Vagina (tissue), 2 donors: ENCODE measurements at regions not wholly inside any gene's neighbourhood (a gene's known extent, or its start where the extent isn't known, plus 50 kb on each side); places are given as distances from the start of the nearest gene placed in this dataset.

ENCODE experiments used
- POLR2A ChIP-seq, 2 donors: fragments of 450-650 bp; IDR thresholded peaks; one replicate each; pipeline ENCODE4 v1.6.1; 2017; ENCODE audit warnings: antibody characterized with exemption in 2 of 2, mild to moderate bottlenecking in 2 of 2, moderate library complexity in 2 of 2
- POLR2AphosphoS5 ChIP-seq, 2 donors: sonication (generic); formaldehyde crosslinking; IDR thresholded peaks; one replicate each; pipeline ENCODE4 v1.9.0; 2017; ENCODE audit warnings: antibody characterized with exemption in 2 of 2, mild to moderate bottlenecking in 2 of 2, low read depth in 1 of 2; ENCODE audit not compliant: insufficient read depth in 1 of 2
- TF ChIP-seq, protein P1 (sequence below), 3 experiments: fragments of 450-650 bp in 2 of 3; fragments of 200-600 bp in 1 of 3; sonication (generic) in 1 of 3; IDR thresholded peaks; one replicate each; pipeline ENCODE4 v1.5.1; 2017 to 2019; ENCODE audit warnings: antibody characterized with exemption in 3 of 3, mild to moderate bottlenecking in 2 of 3, moderate library complexity in 2 of 3

DNA sequence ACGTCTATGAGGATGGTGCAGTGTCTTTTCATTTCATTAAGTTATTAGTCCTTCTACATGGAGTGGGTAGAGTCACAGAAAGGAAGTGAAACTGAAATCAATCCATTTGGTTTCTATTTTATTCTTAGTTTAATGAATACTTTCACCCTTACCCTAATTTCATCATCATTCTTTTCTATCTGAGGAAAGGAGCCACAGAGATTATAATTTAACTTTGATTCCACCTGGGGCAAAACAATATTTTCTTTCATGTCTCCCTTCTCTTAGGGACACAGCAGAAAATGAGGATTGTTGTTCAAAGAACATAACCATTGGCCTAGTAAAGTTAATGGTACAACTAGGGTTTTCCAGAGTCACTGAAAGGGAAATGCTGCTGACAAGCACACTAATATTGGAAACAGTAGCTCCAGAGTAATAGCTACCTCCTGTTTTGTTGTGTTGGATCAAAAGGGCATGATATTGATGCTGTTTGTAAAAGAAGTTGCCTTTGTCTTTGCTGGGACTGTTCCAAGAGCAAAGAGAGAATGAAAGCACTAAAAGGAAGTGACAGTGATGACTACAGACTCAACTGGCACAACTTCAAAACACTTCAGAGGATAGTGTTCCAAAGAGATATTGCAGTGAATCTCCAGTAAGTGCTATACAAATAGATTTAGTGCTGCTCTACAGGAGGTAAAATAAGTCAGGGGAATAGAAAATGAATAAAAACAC is 247.1 kb upstream of the PITX2 start:
- TF ChIP-seq POLR2A (IDR thresholded peaks at IDR 0.05) (no peak), POLR2AphosphoS5 (IDR thresholded peaks at IDR 0.05; ENCODE audit: insufficient read depth in 1 of 2, low read depth in 1 of 2) (no peak)
- TF ChIP-seq, protein P1, sequence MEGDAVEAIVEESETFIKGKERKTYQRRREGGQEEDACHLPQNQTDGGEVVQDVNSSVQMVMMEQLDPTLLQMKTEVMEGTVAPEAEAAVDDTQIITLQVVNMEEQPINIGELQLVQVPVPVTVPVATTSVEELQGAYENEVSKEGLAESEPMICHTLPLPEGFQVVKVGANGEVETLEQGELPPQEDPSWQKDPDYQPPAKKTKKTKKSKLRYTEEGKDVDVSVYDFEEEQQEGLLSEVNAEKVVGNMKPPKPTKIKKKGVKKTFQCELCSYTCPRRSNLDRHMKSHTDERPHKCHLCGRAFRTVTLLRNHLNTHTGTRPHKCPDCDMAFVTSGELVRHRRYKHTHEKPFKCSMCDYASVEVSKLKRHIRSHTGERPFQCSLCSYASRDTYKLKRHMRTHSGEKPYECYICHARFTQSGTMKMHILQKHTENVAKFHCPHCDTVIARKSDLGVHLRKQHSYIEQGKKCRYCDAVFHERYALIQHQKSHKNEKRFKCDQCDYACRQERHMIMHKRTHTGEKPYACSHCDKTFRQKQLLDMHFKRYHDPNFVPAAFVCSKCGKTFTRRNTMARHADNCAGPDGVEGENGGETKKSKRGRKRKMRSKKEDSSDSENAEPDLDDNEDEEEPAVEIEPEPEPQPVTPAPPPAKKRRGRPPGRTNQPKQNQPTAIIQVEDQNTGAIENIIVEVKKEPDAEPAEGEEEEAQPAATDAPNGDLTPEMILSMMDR (IDR thresholded peaks at IDR 0.05) = no peak
